HT1080 (cell line): ENCODE measurements at regions not wholly inside any gene's neighbourhood (a gene's known extent, or its start where the extent isn't known, plus 50 kb on each side); places are given as distances from the start of the nearest gene placed in this dataset.
A peak's percentile ranks its signal among the peaks of the same experiment; 100 is the strongest.
"Not testable (repeated sequence)": the region's sequence is repeated elsewhere in the genome, so short reads cannot be mapped to it uniquely, and the experiment has no call there.

Experiments
- DNase-seq: peaks from one replicate; pipeline ENCODE4 v3.0.0-alpha.2; 2015; ENCODE audit warnings: low read depth

DNA sequence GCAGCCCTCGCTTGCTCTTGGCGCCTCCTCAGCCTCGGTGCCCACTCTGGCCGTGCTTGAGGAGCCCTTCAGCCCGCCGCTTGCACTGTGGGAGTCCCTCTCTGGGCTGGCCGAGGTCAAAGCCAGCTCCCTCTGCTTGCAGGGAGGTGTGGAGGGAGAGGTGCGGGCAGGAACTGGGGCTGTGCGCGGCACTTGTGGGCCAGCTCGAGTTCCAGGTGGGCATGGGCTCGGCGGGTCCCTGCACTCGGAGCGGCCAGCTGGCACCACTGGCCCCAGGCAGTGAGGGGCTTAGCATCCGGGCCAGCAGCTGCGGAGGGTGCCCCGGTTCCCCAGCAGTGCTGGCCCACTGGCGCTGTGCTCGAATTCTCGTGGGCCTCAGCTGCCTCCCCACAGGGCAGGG, 152.1 kb upstream of the SEMA3C start:
- DNase-seq = no peak

DNA sequence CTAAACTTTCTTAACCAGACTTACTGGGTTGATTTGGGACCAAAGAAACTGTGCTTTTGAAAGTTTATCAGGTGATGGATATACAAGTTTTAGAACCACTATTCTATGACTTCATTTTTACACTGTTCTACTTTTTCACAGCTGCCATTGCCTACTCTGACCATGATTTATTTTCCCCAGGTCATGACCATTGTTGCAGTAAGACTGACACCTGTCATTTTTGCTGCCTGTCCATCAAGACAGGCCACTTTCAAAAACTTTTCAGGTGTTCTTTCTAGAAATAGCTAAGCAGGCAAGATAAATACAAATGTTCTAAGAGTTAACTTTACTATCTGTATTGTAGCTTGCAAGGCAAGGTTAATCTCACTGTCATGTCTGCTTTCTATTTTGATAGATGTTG, 147.9 kb upstream of the SEMA3C start:
- no peak for DNase-seq

DNA sequence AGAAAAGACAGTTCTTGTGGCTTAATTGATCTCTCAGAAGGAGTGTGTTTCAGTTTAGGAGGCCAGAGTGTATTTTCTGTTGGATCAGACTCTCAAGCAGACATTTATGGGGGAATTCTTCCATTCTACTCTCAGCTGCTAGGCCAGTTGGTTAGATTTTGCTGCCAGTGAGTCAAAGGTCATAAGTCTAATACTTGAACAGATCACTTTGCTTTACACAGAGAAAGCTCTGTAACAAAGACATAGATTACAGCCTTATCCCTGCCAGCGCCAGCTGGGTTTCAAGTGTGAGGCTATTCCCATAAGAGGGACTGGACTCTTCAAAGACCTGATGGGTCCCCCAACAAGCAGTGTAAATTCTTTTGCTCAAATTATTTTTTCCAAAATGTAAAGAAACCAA, 145.6 kb upstream of the SEMA3C start:
- no peak for DNase-seq

DNA sequence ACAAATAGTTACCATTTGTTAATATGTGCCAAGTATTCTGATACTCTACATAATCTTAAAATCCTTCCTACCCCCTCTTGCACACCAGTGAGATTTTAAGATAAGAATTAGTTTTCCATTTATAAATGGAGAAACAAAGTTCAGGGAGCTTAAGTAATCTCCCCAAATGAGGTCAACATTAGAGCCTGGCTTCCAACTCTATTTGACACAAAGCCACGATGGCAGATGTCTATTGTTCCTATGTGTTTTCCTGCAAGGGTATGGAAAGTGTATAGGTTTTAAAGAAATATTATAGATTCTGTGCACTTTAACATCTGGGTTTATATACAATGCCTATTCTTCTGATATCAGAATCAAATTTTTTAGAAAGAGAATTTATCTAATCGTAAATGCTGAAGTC, 143.9 kb upstream of the SEMA3C start:
- DNase-seq = no peak

DNA sequence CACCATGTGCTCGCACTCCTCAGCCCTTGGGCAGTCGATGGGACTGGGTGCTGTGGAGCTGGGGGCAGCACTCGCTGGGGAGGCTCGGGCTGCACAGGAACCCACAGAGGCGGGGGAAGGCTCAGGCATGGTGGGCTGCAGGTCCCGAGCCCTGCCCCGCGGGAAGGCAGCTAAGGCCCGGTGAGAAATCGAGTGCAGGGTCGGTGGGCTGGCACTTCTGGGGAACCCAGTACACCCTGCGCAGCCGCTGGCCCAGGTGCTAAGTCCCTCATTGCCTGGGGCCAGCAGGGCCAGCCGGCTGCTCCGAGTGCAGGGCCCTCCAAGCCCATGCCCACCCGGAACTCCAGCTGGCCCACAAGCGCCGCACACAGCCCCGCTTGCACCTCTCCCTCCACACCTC, 138.6 kb upstream of the SEMA3C start:
- not testable (repeated sequence) for DNase-seq

DNA sequence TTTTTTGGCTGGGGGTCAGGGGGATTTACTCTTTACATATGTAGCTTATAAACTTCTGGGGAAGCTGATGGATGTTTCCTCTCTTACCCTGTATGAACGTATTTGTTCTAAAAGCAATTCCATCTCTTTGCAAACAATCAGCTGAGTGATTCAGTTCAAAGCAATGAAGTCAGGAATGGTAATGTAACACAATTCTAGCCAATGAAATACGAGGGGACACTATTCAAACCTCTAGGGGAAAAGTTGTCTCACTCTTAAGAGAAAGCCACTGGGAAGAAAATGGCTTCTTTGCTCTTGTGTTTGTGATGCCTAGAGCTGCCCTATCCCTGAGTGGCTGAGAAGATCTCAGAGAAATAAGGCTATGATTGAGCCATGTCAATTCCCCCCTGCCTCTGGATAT, 134.8 kb upstream of the SEMA3C start:
- DNase-seq = no peak

DNA sequence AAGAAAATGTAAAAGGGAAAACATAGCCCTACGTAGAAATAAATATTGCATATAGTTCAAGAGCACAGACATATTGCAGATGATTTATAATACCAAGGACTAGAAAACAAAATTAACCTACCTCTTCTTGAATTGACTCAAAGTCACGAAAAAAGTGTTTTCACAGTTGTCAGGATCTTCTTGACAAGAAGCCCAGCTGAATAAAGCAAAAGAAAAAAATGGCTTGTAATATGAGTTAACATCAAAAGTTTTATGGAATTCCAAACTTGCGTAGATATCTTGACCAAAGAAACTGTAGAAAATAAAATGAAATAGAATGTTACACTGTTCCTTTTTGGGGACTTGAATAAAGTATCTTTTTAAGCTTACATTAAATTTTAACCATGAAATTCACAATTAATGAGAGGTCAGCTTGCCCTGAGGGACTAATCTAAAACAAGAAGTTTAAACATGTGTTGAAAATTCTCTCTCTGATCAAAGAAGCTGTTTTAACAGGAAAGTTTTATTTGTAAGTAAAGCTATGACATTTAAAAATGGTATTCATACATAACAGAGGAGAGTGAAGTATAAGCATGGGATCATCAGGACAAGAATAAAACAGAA, 133.1 kb upstream of the SEMA3C start:
- DNase-seq = no peak

DNA sequence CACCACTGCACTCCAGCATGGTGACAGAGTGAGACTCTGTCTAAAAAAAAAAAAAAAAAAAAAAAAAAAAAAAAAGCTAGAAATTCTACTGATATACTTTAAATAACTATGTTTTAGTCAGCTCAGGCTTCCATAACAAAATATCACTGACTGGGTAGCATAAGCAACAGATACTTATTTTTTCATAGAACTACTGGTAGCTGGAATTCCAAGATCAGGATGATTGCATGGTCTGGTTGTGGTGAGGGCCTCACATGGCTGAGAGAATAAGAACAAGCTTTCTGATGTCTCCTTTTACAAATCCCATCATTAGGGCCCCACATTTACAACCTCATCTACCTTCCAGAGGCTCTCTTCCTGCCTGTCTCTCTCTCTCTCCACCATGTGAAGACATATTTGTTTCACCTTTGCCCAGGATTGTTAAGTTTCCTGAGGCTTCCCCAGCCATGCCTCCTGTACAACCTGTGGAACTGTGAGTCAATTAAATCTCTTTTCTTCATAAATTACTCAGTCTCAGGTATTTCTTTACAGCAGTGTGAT, 126.7 kb upstream of the SEMA3C start:
- no peak for DNase-seq

DNA sequence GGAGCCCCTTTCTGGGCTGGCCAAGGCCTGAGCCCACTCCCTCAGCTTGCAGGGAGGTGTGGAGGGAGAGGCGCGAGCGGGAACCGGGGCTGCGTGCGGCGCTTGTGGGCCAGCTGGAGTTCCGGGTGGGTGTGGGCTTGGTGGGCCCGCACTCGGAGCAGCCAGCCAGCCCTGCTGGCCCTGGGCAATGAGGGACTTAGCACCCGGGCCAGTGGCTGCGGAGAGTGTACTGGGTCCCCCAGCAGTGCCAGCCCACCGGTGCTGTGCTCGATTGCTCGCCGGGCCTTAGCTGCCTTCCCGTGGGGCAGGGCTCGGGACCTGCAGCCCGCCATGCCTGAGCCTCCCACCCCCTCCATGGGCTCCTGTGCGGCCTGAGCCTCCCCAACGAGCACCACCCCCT, 123.8 kb upstream of the SEMA3C start:
- not testable (repeated sequence) for DNase-seq

DNA sequence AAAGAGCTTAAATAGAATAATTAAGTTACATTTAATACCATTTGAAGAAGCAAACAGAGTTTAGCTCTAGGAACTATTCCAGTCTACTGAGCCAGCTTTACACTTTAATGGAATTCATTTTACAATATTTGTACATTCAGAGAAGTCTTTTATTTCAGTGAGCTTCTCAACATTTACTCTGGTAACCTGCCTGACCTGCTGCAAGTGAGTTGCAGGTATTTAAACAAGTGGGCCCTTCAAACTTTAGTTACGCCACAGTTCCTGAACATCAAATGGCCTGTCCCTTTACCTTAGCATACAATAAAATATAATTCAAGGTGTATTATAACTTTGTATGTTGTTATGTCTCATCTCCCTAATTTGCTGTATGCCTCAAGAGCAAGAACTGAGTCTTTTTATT, 121.6 kb upstream of the SEMA3C start:
- no peak for DNase-seq

DNA sequence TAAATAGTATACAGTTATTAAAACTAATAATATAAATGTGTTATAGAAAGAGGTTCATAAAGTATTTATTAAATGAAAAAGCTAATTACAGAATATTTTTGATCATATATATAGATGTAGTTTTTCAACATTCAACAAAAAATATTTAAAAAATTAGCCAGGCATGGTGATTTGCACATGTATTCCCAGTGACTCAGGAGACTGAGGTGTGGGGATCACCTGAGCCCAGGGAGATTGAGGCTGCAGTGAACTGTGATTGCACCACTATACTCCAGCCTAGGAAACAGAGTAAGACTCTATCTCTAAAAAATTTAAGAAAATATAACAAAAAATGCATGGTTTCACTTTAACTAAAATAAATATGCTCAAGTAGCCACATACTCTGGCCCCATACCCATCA, 118.0 kb upstream of the SEMA3C start:
- no peak for DNase-seq

DNA sequence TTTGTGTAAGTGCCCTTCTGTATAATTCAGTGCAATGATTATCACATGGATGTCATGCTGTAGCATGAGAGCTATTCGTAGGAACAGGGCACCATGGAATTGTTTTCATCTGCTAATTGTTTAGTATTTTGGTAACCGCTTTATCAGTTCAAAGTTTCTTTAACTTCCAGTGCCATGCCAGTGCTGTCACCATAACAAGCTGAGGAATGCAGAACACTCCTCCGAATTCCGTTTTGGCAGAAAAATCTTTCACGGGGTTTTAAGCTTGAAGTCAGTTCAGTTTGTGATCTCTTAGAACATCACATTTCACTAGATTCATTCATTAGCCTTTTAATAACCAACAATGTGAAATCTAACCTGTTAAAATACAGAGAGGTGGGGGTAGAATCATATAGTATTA, 117.2 kb upstream of the SEMA3C start:
- no peak for DNase-seq

DNA sequence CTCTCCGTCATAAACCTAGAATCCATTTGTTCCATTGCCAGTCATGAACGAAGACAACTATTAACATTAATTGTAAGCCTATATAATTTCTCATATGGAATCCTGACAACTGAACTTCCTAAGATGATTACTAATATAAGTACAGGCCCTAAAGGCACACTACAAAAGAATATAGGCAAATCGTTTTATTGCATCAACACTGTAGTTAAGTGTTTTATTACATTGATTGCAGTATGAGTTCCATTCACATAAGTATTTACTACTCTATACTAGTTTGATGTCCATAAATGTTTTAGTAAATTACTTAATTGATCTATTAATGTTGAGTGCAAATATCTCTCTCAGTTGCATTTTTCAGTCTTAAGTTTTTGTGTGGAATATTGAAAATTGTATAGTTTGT, 113.1 kb upstream of the SEMA3C start:
- no peak for DNase-seq

DNA sequence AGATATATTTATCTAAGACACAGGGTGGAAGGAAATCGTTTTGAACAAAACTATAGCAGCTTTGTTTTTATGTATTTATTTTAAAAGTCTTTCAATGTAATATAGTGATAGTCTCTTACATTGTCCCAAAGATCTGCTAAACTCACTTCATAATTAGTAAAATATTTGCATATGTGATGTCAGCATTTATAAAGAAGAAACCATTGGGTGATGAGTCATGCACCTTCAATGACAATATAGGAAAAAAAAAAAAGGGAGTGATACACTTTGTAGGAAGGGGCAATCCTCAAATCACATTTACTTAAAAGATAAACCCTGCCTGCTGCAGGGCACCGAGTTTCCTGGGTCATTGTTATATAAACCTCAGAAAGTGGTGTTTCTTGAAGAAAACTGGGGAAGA, 112.4 kb upstream of the SEMA3C start:
- no peak for DNase-seq

DNA sequence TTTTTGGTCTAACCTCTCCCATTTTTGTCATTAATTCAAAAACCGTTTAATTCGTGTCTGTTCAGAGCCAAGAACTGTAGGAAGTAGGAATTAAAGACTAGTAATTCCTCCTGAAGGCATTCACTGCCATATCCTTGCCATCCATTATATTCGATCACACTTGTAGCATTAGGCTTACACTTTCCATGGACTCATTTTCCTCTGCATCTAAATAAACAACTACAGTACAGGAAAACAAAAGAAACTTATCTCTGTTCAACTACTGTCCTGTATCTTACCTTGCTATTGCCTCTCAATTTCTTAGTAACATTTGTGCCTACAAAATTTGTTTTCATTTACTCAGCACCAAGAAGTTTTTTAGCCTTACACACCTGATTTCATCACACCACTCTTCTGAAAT, 111.6 kb upstream of the SEMA3C start:
- DNase-seq = no peak

DNA sequence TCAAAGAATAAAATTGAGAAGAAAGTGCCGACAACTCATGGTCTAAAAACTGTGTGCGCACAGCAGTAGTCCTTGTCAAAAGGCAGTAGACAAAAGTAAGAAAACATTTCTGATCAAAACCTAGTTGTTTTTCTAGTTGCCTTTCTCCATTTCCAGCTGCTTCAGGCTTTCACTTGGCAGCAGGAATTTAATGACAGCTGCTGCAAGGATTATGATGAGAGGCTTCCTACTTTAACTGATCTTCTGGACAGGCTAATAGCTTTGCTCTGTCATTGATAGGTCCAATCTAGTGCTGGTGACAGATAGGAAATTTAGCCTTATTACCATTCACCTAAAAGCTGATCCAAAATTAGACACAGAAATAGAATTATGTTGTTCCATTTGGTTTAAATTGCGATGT, 110.7 kb upstream of the SEMA3C start:
- DNase-seq = no peak

DNA sequence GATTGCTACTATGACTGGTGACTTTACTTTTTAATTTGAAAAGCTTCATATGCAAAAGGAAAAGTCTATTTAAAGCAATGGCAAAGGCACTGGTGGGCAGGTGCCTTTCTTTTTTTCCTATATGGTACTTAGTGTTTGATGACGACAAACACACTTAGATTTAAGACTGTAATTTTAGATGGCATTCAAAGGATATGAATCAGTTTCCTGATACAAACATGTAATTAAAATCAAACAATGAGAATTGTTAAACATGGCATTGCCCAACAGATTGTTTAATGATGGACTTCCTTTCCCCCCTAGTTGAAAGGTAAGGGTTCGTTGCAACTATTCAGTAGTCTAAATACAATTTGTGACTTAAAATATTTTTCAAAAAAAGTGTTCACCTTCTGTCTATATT, 106.5 kb upstream of the SEMA3C start:
- peak; percentile 2 for DNase-seq

DNA sequence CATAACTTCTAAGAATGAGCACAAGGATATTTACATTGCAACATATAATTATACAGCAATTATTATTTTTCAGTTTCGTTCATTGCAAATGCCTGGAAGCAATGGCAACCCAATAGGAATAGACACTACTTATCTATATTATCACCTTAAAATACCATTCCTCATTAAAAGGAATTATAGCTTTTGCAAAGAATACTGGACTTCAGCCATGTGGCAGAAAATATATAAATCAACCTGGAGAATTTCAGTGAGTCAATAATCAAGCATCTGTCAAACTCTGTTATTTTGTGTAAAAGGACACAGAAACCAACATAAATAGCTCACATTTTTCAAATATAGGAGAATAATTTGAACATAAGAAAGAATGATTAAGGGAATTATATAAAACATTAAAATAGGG, 96.1 kb upstream of the SEMA3C start:
- DNase-seq = no peak

DNA sequence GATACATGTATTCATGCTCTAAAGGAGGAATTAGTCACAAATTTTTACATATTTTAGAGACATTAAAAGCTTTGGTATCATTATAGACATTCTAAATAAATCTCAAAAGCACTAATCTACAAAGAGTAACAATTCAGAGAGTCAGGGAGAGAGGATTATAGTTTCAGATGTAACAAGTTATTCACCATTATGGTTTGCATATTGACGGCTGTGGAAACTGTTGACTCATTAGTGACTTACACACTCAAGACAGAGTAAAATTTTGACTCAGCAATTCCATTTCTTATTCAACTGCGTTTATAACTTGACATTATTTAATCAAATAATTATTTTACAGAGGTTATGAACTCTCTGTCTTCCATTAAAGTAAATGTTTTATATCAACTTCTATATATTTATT, 95.4 kb upstream of the SEMA3C start:
- DNase-seq = no peak

DNA sequence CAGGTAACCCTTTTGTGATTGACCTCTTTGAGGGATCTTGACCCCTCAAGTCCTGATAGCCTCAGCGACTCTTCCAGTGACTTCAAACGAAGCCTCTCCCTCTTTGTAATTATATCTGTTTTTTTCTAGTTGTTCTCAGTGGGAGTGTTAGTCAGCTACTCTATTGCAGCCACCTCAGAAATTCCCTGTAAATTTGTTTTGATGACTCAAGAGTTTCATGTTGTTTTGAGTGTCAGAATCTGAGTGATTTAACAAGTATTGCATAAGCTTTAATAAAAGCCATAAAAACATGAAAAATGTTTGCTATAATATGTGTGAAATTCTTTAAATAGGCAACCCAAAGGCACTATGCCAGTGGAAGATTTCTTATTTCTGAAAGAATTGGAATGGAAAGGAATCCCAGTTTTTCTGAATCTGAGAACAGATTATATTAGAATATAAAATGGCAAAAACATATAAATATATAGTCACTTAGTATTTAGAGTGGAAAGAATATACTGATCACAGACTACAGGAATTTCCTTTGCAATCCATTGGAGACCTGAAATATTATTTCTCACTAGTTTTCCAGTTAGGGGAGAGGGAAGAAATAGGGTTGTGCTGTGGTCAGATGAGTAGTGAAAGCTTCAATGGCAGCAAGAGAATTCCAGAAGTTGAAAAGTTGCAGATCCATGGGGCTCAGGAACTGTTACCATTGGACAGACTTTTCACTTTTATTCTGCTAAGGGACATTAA, 94.4 kb upstream of the SEMA3C start:
- DNase-seq = peak; percentile 45

DNA sequence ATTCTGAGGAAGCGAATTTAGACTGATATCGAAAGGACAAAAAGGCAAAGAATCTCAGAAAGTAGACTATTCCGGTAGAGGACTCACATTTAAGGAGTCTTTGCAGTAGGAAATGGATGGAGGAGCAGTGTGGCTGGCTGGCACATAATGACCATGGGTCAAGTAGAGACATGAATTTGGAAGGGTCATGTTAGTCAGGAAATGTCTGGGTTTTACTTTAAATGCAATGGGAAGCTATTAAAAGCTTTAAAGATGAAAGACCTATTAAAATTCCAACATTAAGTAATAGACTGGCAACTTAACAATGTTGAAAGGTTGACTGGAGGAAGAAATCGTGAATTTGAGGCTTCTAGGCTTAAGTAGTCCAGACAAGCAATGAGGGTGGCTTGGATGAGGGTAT, 90.0 kb upstream of the SEMA3C start:
- no peak for DNase-seq

DNA sequence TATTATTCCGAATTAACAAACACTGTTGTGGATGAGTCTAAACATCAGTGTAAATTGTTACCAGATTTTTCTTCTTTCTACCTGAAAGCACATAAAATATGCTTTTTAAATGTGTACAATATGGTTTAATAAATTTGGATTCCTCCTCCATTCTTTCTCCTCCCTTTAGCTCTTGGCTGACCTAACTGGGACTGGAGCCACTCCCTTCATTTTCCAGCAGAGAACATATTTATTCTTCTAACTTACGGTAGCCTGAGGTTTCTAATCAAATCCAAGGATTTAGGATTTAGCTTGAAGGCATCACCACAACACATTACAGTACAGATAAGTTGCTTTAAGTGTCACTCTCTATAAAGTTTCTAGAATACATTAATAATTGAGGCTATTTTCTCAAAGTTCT, 88.2 kb upstream of the SEMA3C start:
- DNase-seq = no peak

DNA sequence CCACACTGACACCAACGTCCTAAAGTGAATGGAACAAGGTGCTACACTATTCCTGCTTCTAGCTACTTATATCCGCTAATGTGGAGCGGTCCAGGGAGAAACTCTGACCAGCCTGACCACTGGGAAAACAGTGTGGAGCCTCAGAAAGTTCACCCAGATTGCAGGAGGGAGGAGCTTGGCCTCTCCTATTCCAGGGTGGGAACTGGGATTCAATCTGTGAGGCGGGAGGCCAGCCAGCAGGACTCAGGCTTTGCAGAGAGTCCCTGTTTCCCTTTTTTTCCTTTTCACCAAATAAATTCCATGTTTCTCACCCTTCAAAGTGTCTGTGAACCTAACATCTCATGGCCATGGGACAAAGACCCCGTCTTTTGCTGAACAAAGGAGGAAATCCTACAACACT, 86.4 kb upstream of the SEMA3C start:
- no peak for DNase-seq
